Pancreas (tissue), 10 donors: ENCODE measurements at regions not wholly inside any gene's neighbourhood (a gene's known extent, or its start where the extent isn't known, plus 50 kb on each side); places are given as distances from the start of the nearest gene placed in this dataset.
A peak's percentile ranks its signal among the peaks of the same experiment; 100 is the strongest.

Experiments used
- ATAC-seq, 4 donors: fragments of 200-7000 bp; cut with Tn5 transposase; one replicate each; pipeline versions ENCODE4 v1.8.0 to v1.9.1; 2020; ENCODE audit warnings: mild to moderate bottlenecking in 4 of 4, moderate library complexity in 4 of 4
- DNase-seq, 6 donors: peaks; one replicate each; pipeline ENCODE4 v3.0.0-alpha.2; 2020
- FAIRE-seq: peaks from 2 replicates; lab custom pipeline; 2012; peaks lifted over from hg19 to GRCh38; lab: Jason Lieb, UNC
- H3K27ac ChIP-seq, 4 donors: fragments of 200-600 bp; sonication (generic); 1 replicate in 3 of 4; 2 replicates in 1 of 4; pipeline versions ENCODE4 v1.5.0 to v1.8.0; 2020
- H3K27me3 ChIP-seq, 4 donors: fragments of 200-600 bp; one replicate each; pipeline ENCODE4 v1.8.0; 2021
- H3K36me3 ChIP-seq, 3 donors: fragments of 200-600 bp; sonication (generic) in 1 of 3; one replicate each; pipeline versions ENCODE4 v1.5.0 to v1.8.0; 2020 to 2021
- H3K4me1 ChIP-seq, 3 donors: fragments of 200-600 bp; one replicate each; pipeline ENCODE4 v1.8.0; 2021
- H3K4me3 ChIP-seq, 4 donors: fragments of 200-600 bp; sonication (generic) in 2 of 4; one replicate each; pipeline versions ENCODE4 v1.5.0 to v1.8.0; 2020 to 2021
- H3K9me3 ChIP-seq, 4 donors: fragments of 200-600 bp; one replicate each; pipeline ENCODE4 v1.8.0; 2021
- WGBS, 2 donors: extraction: QIAGEN DNeasy Blood & Tissue Kit; methylation state at CpG; one replicate each; pipeline ENCODE4 v1.1.7; 2013; 5-methylcytosine and 5-hydroxymethylcytosine counted together
- intact Hi-C, 3 donors: fragments of 100-400 bp; cut with DNase I; formaldehyde crosslinking; loops; one replicate each; pipeline versions ENCODE4 v1.11.1 to v1.14.2; 2022
- TF ChIP-seq, protein P1 (sequence below), 4 donors: fragments of 200-600 bp; sonication (generic) in 3 of 4; IDR thresholded peaks; one replicate each; pipeline versions ENCODE4 v1.5.0 to v1.8.0; 2021; ENCODE audit warnings: antibody characterized with exemption in 4 of 4
- donor health status: healthy with polysubstance abuse.
- donor health status: DM: no; HTN: no; CAD: no; lungs with moderate emphysema.
- donor health status: DM: no; HTN: no; CAD: no.
- donor health status: control.
- donor health status: control.
- donor health status: Bipolar disorder and iron deficiency.
- donor health status: DM: yes; HTN: yes; CAD: no.
- donor health status: DM: no; HTN: no; CAD: no.
- donor health status: DM: no; HTN: no; CAD: no.
- donor health status: DM: yes; HTN: yes; CAD: no.

DNA sequence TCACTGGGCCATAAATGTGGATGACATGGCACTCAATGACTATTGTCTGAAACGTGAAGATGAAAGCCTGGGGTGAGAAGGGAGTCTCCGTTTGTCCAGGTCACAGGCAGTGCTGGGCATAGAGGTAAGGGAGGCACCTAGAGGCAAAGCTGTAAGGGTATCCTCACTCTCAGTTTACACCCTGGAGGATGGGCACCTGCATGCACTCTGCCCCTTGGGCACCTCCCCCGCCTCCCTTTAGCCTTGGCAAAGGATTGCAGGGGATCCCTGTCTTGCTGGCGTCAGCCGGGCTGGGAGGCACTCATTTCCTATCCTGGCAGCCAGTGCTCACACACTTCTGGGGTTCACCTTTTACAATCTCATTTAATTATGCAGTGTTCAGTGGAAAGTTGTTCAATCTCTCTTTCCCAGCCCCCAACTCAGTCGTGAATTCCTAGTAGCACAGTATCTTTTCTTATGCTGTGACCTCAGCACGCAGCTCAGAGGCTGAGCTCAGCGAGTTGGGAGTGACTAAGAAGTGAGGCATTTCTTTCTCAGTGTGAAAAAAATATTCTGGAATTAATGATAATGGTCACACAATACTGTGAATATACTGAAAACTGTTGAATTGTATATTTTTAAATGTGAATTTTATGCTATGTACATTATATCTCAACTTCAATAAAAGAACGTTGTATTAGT, 866.6 kb downstream of the BRD1 start:
- DNase-seq (peak in 2 of 6 donors; percentile 1 to 22), ATAC-seq (no peak), FAIRE-seq (no peak)
- TF ChIP-seq, protein P1, sequence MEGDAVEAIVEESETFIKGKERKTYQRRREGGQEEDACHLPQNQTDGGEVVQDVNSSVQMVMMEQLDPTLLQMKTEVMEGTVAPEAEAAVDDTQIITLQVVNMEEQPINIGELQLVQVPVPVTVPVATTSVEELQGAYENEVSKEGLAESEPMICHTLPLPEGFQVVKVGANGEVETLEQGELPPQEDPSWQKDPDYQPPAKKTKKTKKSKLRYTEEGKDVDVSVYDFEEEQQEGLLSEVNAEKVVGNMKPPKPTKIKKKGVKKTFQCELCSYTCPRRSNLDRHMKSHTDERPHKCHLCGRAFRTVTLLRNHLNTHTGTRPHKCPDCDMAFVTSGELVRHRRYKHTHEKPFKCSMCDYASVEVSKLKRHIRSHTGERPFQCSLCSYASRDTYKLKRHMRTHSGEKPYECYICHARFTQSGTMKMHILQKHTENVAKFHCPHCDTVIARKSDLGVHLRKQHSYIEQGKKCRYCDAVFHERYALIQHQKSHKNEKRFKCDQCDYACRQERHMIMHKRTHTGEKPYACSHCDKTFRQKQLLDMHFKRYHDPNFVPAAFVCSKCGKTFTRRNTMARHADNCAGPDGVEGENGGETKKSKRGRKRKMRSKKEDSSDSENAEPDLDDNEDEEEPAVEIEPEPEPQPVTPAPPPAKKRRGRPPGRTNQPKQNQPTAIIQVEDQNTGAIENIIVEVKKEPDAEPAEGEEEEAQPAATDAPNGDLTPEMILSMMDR (IDR thresholded peaks at IDR 0.05): no peak
- Histone ChIP-seq H3K9me3 (no peaks in the 10 kb centered on the region), H3K27me3 (peaks cover 0 to 15% (median 2%) of the 10 kb centered on the region in 4 donors), H3K27ac (no peak overlapping the region), H3K36me3 (no peaks in the 10 kb centered on the region), H3K4me3 (no peak overlapping the region), H3K4me1 (no peaks in the 10 kb centered on the region)
- WGBS, 2 donors: 41 to 48% methylated on average over 9 of the region's 9 CpGs
- intact Hi-C loops: no loop called here

DNA sequence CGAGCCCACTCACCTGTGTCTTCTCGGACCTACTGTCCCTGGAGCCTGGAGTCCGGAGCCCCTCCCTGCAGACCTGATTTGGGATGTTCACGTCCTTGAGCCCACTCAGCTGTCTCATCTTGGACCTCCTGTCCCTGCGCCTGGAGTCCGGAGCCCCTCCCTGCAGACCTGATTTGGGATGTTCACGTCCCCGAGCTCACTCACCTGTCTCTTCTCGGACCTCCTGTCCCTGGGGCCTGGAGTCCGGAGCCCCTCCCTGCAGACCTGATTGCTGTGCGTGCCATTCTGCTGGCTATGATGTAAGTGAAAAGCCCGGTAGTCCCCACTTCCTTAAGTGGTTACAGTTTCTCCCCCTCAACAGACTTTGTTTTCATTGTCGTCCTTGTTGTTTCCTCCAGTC, 867.1 kb downstream of the BRD1 start:
- no peak for ATAC-seq
- no peak for FAIRE-seq
- Histone ChIP-seq H3K9me3 (no peaks in the 10 kb centered on the region), H3K27ac (no peak overlapping the region), H3K27me3 (peaks cover 0 to 10% (median 2%) of the 10 kb centered on the region in 4 donors), H3K4me1 (no peaks in the 10 kb centered on the region), H3K4me3 (no peak overlapping the region), H3K36me3 (no peaks in the 10 kb centered on the region)
- intact Hi-C loops: no loop called here
- TF ChIP-seq, protein P1 (IDR thresholded peaks at IDR 0.05): no peak
- 38 to 56% methylated on average over 13 of the region's 13 CpGs for WGBS, 2 donors
- DNase-seq: peak in 1 of 6 donors; percentile 7

DNA sequence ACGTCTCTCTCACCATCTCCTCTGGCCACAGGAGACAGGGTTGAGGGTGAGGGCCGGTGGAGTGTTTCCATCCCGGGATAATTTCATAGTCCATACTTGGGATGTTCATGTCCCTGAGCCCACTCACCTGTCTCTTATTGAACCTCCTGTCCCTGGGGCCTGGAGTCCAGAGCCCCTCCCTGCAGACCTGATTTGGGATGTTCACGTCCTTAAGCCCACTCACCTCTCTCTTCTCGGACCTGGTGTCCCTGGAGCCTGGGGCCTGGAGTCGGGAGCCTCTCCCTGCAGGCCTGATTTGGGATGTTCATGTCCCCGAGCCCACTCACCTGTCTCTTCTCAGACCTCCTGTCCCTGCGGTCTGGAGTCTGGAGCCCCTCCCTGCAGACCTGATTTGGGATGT, 868.2 kb downstream of the BRD1 start:
- intact Hi-C loops: no loop called here
- DNase-seq (peak in 2 of 6 donors; percentile 1 to 16), FAIRE-seq (no peak), ATAC-seq (no peak)
- TF ChIP-seq, protein P1 (IDR thresholded peaks at IDR 0.05): no peak
- 56 to 67% methylated on average over 8 of the region's 8 CpGs for WGBS, 2 donors
- Histone ChIP-seq H3K36me3 (no peaks in the 10 kb centered on the region), H3K4me3 (no peak overlapping the region), H3K27ac (no peak overlapping the region), H3K9me3 (no peaks in the 10 kb centered on the region), H3K4me1 (no peaks in the 10 kb centered on the region), H3K27me3 (peaks cover 0 to 10% (median 2%) of the 10 kb centered on the region in 4 donors)

DNA sequence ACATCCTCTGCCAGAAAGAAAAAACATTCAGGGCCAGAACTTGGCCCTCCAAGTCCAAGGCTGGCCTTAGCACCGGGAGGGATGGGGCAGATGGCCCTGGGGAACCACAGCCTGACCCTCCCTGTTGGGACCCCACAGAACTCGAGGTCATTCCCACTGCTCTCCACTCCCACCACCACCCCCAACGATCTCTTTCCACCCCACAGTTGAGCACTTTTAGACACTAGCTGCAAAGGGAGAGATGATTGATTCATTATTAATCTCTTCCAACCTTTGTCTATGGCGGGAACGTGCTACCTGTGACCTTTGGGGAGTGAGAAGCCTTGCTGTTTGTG, 869.7 kb downstream of the BRD1 start:
- H3K4me3 ChIP-seq: no peak overlapping the region
- H3K36me3 ChIP-seq: no peaks in the 10 kb centered on the region
- ATAC-seq (no peak), DNase-seq (peak in 1 of 6 donors; percentile 4), FAIRE-seq (no peak)
- no peak overlapping the region for H3K27ac ChIP-seq
- TF ChIP-seq, protein P1 (IDR thresholded peaks at IDR 0.05): no peak
- intact Hi-C loops: no loop called here
- WGBS, 2 donors: 50 to 53% methylated on average over 5 of the region's 5 CpGs
- H3K9me3 ChIP-seq: no peaks in the 10 kb centered on the region
- H3K4me1 ChIP-seq: no peaks in the 10 kb centered on the region
- peaks cover 0 to 10% (median 0%) of the 10 kb centered on the region in 4 donors for H3K27me3 ChIP-seq

DNA sequence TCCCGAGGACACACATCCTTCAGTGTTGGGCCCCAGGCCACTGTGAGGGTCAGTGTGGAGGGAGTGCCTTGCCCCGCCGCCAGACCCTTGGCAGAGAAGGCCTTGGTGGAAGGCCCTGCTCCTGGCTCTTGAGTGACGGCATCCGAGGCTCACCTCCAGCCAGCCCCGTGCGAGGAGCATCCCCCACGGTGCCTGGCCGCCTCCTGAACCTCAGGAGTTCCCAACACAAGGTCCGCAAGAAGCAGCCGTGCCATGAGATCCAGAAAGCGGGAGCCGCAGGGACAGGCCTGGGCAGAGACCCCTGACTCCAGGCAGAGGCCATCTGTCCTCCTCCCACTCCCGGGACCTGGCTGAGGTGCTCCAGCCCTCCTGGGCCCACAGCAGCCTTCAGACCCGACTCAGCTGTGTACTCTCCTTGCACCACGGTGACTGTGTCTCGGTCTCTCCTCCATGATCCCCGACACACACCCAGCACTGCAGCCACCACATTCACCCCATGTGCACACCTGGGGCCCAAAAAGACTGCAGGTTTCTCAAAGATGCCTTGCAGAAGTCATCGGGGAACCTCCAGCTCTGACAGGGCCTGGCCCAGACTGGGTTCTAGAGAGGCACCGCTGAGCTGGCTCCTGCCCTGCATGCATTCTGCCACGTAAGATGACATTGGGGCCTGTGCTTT, 870.2 kb downstream of the BRD1 start:
- WGBS, 2 donors: 82 to 92% methylated on average over 21 of the region's 21 CpGs
- Histone ChIP-seq H3K4me1 (no peaks in the 10 kb centered on the region), H3K27me3 (peaks cover 0 to 10% (median 2%) of the 10 kb centered on the region in 4 donors), H3K9me3 (no peaks in the 10 kb centered on the region), H3K36me3 (no peaks in the 10 kb centered on the region), H3K4me3 (no peak overlapping the region), H3K27ac (no peak overlapping the region)
- ATAC-seq (no peak), DNase-seq (peak in 3 of 6 donors; percentile 3 to 47 (median 34)), FAIRE-seq (no peak)
- intact Hi-C loops: no loop called here
- TF ChIP-seq, protein P1 (IDR thresholded peaks at IDR 0.05): no peak
